Kidney tubule cell (primary cell): ENCODE measurements at regions not wholly inside any gene's neighbourhood (a gene's known extent, or its start where the extent isn't known, plus 50 kb on each side); places are given as distances from the start of the nearest gene placed in this dataset.

Experiments used
- DNase-seq: peaks from one replicate; pipeline ENCODE4 v3.0.0-alpha.2; 2018; ENCODE audit warnings: low spot score

DNA sequence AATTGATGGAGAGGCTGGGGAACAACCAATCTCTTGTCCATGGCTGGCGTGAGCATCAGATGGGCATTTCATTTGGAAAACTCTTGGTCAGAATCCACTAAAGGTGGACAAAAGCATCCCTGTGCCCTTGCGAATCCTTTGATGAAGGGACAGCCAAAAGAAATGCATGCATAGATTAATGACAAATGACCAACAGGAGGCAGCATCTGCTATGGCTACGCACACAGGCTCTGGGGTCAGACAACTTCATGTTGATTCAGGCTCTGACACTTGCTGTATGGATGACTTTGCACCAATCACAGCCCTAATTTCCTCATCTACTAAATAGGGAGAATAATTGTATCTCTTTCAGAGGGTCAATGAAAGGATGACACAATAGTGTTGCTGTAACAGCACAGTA, 117.5 kb downstream of the ASCL4 start:
- DNase-seq: no peak

GRCh38 chr12:107894589-107894988, 120.1 kb downstream of the ASCL4 start:
- DNase-seq: no peak

GRCh38 chr12:107895966-107896365, 121.5 kb downstream of the ASCL4 start:
- DNase-seq: no peak

- no peak for DNase-seq
Observed at GRCh38 chr12:107900588-107900987, 126.1 kb downstream of the ASCL4 start.

GRCh38 chr12:107903341-107904061, 129.0 kb downstream of the ASCL4 start:
- peak; percentile 46 for DNase-seq

DNA sequence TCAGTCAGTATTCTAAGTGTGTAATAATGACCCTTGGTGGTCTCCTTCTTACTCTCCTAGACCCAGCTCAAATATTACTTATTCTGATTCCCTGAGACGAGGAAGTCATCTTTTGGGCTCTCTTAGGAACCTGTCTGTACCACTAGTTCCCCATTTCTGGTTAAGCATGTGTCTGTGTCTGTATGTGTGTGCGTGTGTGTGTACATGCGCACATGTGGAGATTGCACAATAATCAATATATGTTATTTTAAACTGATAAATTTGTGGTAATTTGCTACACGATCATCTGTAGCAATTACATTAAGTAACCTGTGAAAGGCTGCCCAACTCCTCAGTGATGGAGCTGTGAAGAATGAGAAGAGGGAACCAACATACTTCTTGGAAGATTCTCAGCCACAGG, 132.2 kb downstream of the ASCL4 start:
- no peak for DNase-seq

DNA sequence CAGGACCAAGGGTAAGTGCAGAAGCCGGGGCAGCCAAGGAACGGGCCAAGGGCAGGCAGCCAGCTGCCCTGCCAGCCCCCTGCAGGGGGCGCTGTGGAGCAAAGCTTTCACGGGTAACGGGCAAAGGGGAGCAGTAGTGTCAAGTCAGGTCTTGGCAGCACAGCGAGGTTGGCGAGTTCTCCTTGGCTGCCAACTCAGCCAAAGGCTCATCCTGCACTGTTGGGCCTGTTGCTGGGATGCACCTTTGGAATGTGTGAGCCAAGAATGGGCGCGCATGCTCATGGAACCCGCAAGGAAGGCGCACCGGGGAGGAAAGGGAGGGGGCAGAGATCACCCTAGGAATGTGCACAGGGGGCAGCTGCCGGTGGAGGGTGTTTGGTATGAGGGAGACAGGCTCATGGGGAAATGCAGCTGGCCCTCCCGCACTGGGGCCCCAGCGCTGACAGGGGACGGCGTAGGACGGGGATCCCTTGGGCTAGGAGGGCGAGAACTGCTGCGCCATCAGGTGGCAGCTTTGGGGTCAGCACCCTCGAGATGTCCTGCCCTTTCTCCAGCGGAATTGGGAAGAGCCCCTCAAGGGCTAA, 138.0 kb downstream of the ASCL4 start:
- DNase-seq: peak; percentile 73

DNA sequence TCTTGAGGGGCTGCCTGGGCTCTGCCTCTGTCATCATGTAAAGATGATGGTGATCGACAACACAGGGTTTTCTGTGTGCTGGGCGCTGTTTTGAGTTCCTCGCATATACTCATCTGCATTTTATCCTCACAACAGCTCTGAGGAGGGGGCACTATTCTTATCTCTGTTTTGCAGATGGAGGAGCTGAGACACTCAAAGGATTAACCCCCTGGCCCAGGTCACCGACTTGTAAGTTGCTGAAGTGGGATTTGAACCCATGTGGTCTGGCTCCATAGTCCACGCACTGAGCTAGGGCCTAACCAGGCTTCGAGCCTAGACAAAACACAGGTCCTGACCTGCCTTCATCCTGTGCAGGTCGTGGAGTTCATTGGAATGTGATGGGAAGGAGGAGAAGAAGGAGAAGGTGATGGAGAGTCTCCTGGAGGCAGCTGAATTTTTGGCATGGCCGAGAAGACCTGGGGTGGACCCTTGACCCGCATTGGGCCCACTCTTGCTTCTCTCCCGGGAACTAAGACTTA, 140.0 kb downstream of the ASCL4 start:
- no peak for DNase-seq

DNA sequence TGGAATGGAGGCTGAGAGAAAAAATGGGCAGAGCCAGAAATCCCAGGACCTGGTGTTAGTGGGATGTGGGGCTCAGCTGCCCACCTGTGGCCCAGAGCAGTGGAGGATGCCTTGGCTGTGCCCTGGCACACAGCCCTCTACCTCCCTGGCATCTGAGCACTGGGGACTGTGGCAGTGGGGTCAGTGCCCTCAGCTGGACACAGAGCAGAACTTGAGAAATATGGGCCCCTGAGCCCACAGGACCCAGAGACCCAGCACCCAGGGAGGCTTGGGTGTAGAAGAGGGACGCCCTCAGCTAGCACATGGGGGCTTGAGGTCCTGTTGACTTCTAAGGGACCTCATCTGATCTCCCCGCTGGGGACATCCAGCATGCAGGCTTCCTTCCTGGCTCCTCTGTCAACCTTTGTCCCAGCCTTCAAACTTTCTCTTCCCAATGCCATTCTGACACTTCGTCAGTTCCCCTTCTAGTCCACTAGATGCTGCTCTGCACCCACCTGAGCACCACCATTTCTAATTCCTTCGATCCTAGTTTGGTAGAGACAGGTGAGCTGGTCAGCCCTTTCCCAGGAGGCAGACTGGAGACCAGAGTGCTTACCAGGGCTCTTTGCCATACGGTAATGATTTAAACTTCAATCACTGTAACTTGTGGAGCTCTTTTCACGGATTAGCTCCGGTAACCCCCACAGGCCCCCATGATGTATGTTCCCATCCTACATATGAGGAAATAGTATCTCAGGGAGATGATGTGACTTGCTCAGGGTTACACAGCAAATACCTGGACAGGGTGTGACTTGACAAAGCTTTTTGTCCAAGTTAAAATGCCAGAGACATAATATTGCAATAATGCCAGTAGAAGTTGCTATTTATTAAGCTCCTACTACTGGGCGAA, 143.7 kb downstream of the ASCL4 start:
- peak; percentile 56 for DNase-seq

- DNase-seq: no peak
Observed at GRCh38 chr12:107921062-107921461, 146.6 kb downstream of the ASCL4 start.

DNA sequence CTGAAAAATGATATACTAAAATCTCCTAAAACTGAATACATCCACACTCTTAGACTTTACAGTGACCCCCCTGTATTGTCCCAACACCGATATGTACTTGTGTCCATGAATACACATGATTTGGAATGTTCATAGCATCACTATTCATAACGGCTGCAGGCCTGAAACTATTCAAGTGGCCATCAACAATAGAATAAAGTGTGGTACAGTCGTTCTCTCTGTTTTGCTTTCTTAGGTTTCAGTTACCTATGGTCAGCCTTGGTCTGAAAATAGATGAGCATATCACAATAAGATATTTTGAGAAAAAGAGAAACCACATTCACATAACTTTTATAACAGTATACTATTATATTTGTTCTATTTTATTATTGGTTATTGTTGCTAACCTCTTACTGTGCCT, 150.6 kb downstream of the ASCL4 start:
- DNase-seq: no peak

GRCh38 chr12:107929436-107929835, 154.9 kb downstream of the ASCL4 start:
- peak; percentile 31 for DNase-seq

DNA sequence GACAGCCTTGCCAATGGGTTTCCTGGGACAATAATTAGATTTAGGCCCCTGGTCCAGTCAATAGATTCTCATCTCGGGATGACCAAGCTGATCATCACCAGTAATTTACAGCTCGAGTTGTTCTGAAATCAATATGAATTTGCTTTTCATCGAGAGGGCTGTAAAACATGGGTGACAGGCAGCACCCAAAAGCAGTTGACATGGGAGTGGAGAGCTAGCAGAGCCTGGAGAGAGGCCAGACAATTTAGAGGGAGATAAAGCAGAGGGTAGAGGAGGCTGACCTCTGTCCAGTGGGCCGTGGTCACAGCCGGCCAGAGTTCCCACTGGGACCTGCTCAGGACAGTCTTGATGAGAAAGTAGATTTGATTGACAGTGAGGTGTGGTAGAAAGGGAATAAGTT, 157.3 kb downstream of the ASCL4 start:
- DNase-seq: no peak

GRCh38 chr12:107938446-107938845, 163.9 kb downstream of the ASCL4 start:
- no peak for DNase-seq

DNA sequence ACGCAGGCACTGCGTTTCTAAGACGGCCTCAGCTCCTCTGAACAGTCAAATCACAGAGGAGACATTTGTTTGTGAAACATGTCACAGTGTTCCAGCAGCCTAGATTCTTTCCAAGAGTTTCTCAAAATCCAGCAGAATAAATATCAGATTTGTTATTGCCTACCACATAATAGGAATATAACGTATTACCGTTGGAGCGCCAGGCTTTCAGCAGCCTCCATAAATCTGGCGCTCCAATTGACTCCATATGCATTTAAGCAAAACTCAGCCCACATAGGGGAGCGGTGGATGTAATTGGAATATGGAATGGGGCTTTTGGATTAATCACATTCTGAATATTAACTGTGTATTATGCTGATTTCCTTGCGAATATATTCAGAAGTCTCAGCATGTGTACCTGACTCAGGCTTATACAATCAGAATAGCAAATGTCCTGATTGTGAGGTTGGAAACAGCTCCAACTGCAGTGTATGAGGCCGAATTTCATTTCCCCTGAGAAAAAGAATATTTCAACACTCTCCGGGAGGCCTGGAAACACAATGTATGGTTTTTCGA, 174.0 kb downstream of the ASCL4 start:
- no peak for DNase-seq

GRCh38 chr12:107951024-107951423, 176.5 kb downstream of the ASCL4 start:
- no peak for DNase-seq

- DNase-seq: no peak
Observed at GRCh38 chr12:107955966-107956643, 173.0 kb upstream of the WSCD2 start.

GRCh38 chr12:107957459-107957858, 171.6 kb upstream of the WSCD2 start:
- DNase-seq: no peak

- no peak for DNase-seq
Observed at GRCh38 chr12:107963635-107964034, 165.5 kb upstream of the WSCD2 start.

- DNase-seq: no peak
Observed at GRCh38 chr12:107967170-107967569, 161.9 kb upstream of the WSCD2 start.

DNA sequence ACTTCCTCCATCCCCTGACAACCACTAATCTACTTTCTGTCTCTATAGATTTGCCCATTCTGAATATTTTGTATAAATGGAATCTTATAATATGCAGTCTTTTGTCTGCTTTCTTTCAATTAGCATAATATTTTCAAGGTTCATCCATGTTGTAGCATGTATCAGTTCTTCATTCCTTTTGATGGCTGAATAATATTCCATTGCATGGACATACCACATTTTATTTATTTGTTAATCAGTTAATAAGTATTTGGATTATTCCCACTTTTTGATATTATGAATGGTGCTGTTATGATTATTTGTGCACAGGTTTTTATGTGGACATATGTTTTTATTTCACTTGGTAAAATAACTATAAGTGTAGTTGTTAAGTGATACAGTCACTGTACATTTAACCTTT, 155.1 kb upstream of the WSCD2 start:
- no peak for DNase-seq

GRCh38 chr12:107976331-107976730, 152.8 kb upstream of the WSCD2 start:
- no peak for DNase-seq
